Panc1 (cell line): ENCODE measurements at regions not wholly inside any gene's neighbourhood (a gene's known extent, or its start where the extent isn't known, plus 50 kb on each side); places are given as distances from the start of the nearest gene placed in this dataset.

ENCODE experiments used
- ATAC-seq: fragments of 200-7000 bp; cut with Tn5 transposase; 2 replicates; pipeline ENCODE4 v1.9.1; 2020; ENCODE audit warnings: mild to moderate bottlenecking, moderate library complexity
- BruUV-seq: library from RNA; stranded (reverse); fragments of 400-500 nt; replicated peaks from 2 replicates; lab custom pipeline; 2021; lab: Mats Ljungman, UMichigan
- CTCF ChIA-PET: fragments of 300-600 bp; sonication (Branson Sonifier 250); formaldehyde crosslinking; loops from one replicate; lab custom pipeline; 2022; ENCODE audit warnings: antibody characterized with exemption; lab: Charles Lee
- POLR2A ChIA-PET: fragments of 300-600 bp; sonication (Branson Sonifier 250); formaldehyde crosslinking; loops from one replicate; lab custom pipeline; 2022; ENCODE audit warnings: antibody characterized with exemption; lab: Charles Lee
- DNase-seq: peaks from one replicate; pipeline ENCODE4 v3.0.0-alpha.2; 2010; ENCODE audit warnings: low read depth, low spot score
- H3K27ac ChIP-seq: 2 replicates; pipeline ENCODE4 v1.5.1; 2011; ENCODE audit warnings: mild to moderate bottlenecking, low read length, inconsistent platforms
- H3K27me3 ChIP-seq: fragments of 200-500 bp; sonication (Bioruptor generic); 2 replicates; pipeline ENCODE4 v1.6.0; 2014; ENCODE audit warnings: low read length, inconsistent platforms; ENCODE audit not compliant: control insufficient read depth, insufficient read depth
- H3K36me3 ChIP-seq: fragments of 200-500 bp; sonication (Bioruptor generic); 2 replicates; pipeline ENCODE4 v1.5.1; 2014; ENCODE audit warnings: inconsistent platforms, mild to moderate bottlenecking, low read length, moderate library complexity; ENCODE audit not compliant: control insufficient read depth, insufficient read depth
- H3K4me1 ChIP-seq: 2 replicates; pipeline ENCODE4 v1.5.1; 2011; ENCODE audit warnings: inconsistent platforms, mild to moderate bottlenecking, low read length, moderate library complexity; ENCODE audit not compliant: control insufficient read depth, insufficient read depth
- H3K4me3 ChIP-seq, 2 experiments: 2 replicates each; pipeline ENCODE4 v1.5.1; 2011 to 2012; ENCODE audit warnings: low read depth in 2 of 2, low read length in 2 of 2, mild to moderate bottlenecking in 2 of 2, inconsistent platforms in 1 of 2, moderate library complexity in 1 of 2
- H3K9me3 ChIP-seq: fragments of 200-500 bp; sonication (Bioruptor generic); 2 replicates; pipeline ENCODE4 v1.5.1; 2014; ENCODE audit warnings: low read depth, mild to moderate bottlenecking, inconsistent platforms, low read length, moderate library complexity; ENCODE audit not compliant: control insufficient read depth, insufficient read depth
- POLR2AphosphoS5 ChIP-seq: IDR thresholded peaks from 2 replicates; pipeline ENCODE4 v1.6.1; 2012; ENCODE audit warnings: mild to moderate bottlenecking, low read depth, low read length, moderate library complexity
- SIN3A ChIP-seq: IDR thresholded peaks from 2 replicates; pipeline ENCODE4 v1.6.1; 2012; ENCODE audit warnings: low read depth, mild to moderate bottlenecking, low read length, moderate library complexity, borderline replicate concordance; ENCODE audit not compliant: insufficient read depth
- TCF7L2 ChIP-seq: IDR thresholded peaks from 2 replicates; pipeline ENCODE4 v1.6.1; 2011; ENCODE audit warnings: mild to moderate bottlenecking, low read depth, low read length, inconsistent platforms
- in situ Hi-C: cut with HindIII; loops from 2 replicates; pipeline ENCODE4 v1.10.0; 2016; ENCODE audit warnings: low sequenced_read_pairs, low pct_unique_long_range_greater_than_20kb
- intact Hi-C: fragments of 100-400 bp; cut with micrococcal nuclease; formaldehyde crosslinking; loops from one replicate; pipeline ENCODE4 v1.10.0; 2022; ENCODE audit not compliant: unreplicated experiment
- TF ChIP-seq, protein P1 (sequence below): fragments of 450-650 bp; IDR thresholded peaks from 2 replicates; pipeline ENCODE4 v1.5.1; 2017; ENCODE audit warnings: mild to moderate bottlenecking
- TF ChIP-seq, protein P2 (sequence below), 2 experiments: IDR thresholded peaks; 2 replicates each; pipeline ENCODE4 v1.6.1; 2011 to 2012; ENCODE audit warnings: low read depth in 2 of 2, control low read depth in 1 of 2, low read length in 1 of 2, mild to moderate bottlenecking in 1 of 2, moderate library complexity in 1 of 2; ENCODE audit not compliant: insufficient read depth in 1 of 2

DNA sequence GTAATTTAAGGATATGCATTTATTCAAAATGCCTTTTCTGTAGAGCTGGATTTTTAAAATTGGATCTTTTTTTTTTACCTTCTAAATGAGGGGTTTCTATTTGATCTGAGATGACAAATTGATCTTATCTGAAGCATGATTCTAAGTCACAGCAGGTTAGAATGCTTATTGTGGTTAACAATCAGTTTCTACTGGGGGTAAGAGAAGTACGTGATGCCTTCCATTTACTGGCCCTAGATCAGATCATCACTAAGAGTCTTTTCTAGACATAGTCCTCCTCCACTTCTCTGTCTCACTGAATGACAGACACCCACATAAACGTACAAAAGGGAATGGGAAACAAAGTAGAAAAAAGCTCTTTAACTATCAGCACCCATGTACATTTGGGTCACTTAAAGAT is 231.9 kb downstream of the DMAC1 start:
- in situ Hi-C loops (no loop called here), intact Hi-C loops (no loop called here)
- no TSS peak for BruUV-seq
- Histone ChIP-seq H3K4me1 (no peaks in the 10 kb centered on the region), H3K4me3 (no peak overlapping the region), H3K27me3 (no peaks in the 10 kb centered on the region), H3K27ac (no peak overlapping the region), H3K36me3 (no peaks in the 10 kb centered on the region), H3K9me3 (no peaks in the 10 kb centered on the region)
- TF ChIP-seq TCF7L2, result no peak
- TF ChIP-seq, protein P1, sequence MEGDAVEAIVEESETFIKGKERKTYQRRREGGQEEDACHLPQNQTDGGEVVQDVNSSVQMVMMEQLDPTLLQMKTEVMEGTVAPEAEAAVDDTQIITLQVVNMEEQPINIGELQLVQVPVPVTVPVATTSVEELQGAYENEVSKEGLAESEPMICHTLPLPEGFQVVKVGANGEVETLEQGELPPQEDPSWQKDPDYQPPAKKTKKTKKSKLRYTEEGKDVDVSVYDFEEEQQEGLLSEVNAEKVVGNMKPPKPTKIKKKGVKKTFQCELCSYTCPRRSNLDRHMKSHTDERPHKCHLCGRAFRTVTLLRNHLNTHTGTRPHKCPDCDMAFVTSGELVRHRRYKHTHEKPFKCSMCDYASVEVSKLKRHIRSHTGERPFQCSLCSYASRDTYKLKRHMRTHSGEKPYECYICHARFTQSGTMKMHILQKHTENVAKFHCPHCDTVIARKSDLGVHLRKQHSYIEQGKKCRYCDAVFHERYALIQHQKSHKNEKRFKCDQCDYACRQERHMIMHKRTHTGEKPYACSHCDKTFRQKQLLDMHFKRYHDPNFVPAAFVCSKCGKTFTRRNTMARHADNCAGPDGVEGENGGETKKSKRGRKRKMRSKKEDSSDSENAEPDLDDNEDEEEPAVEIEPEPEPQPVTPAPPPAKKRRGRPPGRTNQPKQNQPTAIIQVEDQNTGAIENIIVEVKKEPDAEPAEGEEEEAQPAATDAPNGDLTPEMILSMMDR, result no peak
- TF ChIP-seq, protein P2, sequence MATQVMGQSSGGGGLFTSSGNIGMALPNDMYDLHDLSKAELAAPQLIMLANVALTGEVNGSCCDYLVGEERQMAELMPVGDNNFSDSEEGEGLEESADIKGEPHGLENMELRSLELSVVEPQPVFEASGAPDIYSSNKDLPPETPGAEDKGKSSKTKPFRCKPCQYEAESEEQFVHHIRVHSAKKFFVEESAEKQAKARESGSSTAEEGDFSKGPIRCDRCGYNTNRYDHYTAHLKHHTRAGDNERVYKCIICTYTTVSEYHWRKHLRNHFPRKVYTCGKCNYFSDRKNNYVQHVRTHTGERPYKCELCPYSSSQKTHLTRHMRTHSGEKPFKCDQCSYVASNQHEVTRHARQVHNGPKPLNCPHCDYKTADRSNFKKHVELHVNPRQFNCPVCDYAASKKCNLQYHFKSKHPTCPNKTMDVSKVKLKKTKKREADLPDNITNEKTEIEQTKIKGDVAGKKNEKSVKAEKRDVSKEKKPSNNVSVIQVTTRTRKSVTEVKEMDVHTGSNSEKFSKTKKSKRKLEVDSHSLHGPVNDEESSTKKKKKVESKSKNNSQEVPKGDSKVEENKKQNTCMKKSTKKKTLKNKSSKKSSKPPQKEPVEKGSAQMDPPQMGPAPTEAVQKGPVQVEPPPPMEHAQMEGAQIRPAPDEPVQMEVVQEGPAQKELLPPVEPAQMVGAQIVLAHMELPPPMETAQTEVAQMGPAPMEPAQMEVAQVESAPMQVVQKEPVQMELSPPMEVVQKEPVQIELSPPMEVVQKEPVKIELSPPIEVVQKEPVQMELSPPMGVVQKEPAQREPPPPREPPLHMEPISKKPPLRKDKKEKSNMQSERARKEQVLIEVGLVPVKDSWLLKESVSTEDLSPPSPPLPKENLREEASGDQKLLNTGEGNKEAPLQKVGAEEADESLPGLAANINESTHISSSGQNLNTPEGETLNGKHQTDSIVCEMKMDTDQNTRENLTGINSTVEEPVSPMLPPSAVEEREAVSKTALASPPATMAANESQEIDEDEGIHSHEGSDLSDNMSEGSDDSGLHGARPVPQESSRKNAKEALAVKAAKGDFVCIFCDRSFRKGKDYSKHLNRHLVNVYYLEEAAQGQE (IDR thresholded peaks at IDR 0.05; ENCODE audit: insufficient read depth in 1 of 2, low read depth in 2 of 2, low read length in 1 of 2), result no peak
- TF ChIP-seq SIN3A, result no peak
- TF ChIP-seq POLR2AphosphoS5, result no peak
- ATAC-seq (no peak), DNase-seq (no peak)
- ChIA-PET CTCF (no interaction called here), POLR2A (no interaction called here)

DNA sequence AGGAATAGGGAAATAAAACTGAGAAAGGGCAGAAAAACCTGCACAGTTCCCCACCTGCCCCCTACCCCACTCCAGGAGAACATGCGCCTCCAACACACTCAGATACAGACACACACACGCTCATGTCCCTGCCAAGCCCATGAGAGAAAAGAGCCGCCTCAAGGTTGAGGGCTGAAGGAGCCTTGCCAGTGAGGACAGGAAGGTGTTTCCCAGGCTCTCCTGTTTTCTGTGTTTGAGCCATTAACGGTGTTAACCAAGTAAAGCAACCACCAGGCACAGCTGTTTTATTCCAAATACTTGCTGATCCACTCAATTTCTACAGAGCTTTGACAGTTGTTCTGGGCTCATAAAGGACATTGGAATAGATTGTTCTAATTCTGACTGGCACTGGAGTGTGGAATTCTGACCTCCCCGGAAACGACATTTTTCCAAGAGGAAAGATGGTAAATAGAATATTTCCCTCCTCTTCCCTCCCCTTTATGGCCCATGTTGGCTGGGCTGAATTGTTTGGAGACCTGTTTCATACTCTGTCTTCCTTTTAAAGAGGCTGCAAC is 238.0 kb downstream of the DMAC1 start:
- intact Hi-C loops (no loop called here), in situ Hi-C loops (no loop called here)
- Histone ChIP-seq H3K4me1 (no peaks in the 10 kb centered on the region), H3K9me3 (no peaks in the 10 kb centered on the region), H3K36me3 (no peaks in the 10 kb centered on the region), H3K27me3 (no peaks in the 10 kb centered on the region), H3K27ac (no peak overlapping the region), H3K4me3 (no peak overlapping the region)
- CTCF ChIA-PET, result no interaction called here
- no peak for ATAC-seq
- POLR2A ChIA-PET, result no interaction called here
- no peak for DNase-seq
- no TSS peak for BruUV-seq
- TF ChIP-seq, protein P1, result no peak
- TF ChIP-seq SIN3A (no peak), TCF7L2 (no peak), POLR2AphosphoS5 (no peak)
- TF ChIP-seq, protein P2 (IDR thresholded peaks at IDR 0.05; ENCODE audit: insufficient read depth in 1 of 2, low read depth in 2 of 2, low read length in 1 of 2), result no peak
